Keratinocyte (primary cell): ENCODE measurements at regions not wholly inside any gene's neighbourhood (a gene's known extent, or its start where the extent isn't known, plus 50 kb on each side); places are given as distances from the start of the nearest gene placed in this dataset.

ENCODE experiments used
- DNase-seq: peaks from one replicate; pipeline ENCODE4 v3.0.0-alpha.2; 2011; ENCODE audit warnings: low read depth, missing footprints, low spot score
- FAIRE-seq: peaks from 2 replicates; lab custom pipeline; 2011; peaks lifted over from hg19 to GRCh38; lab: Jason Lieb, UNC
- H2AFZ ChIP-seq: 2 replicates; pipeline ENCODE4 v1.6.0; 2012; ENCODE audit warnings: low read length, control low read depth, inconsistent platforms; ENCODE audit not compliant: control insufficient read depth
- H3K27ac ChIP-seq: 2 replicates; pipeline ENCODE4 v1.5.1; 2011; ENCODE audit warnings: low read length; ENCODE audit not compliant: control insufficient read depth, insufficient read depth
- H3K27me3 ChIP-seq: 3 replicates; pipeline ENCODE4 v1.6.0; 2011; ENCODE audit warnings: low read length; ENCODE audit not compliant: control insufficient read depth, insufficient read depth; ENCODE audit errors: extremely low read depth
- H3K36me3 ChIP-seq, 2 experiments: 2 replicates in 1 of 2; 3 replicates in 1 of 2; pipeline ENCODE4 v1.5.1; 2011; ENCODE audit warnings: low read length in 2 of 2, mild to moderate bottlenecking in 1 of 2; ENCODE audit not compliant: control insufficient read depth in 2 of 2, insufficient read depth in 2 of 2; ENCODE audit errors: extremely low read depth in 1 of 2
- H3K4me1 ChIP-seq: 3 replicates; pipeline ENCODE4 v1.5.1; 2011; ENCODE audit warnings: low read length; ENCODE audit not compliant: control insufficient read depth, insufficient read depth; ENCODE audit errors: extremely low read depth
- H3K4me2 ChIP-seq: 3 replicates; pipeline ENCODE4 v1.6.0; 2011; ENCODE audit warnings: low read depth, low read length; ENCODE audit not compliant: control insufficient read depth, insufficient read depth; ENCODE audit errors: extremely low read depth
- H3K4me3 ChIP-seq, 3 experiments: fragments of 200-600 bp in 1 of 3; sonication (generic) in 1 of 3; 2 replicates in 2 of 3; 3 replicates in 1 of 3; pipeline ENCODE4 v1.5.1; 2011 to 2016; ENCODE audit warnings: low read length in 3 of 3, mild to moderate bottlenecking in 3 of 3, control low read depth in 2 of 3, inconsistent platforms in 1 of 3, low read depth in 1 of 3, mixed read lengths in 1 of 3, mixed run types in 1 of 3, moderate library complexity in 1 of 3; ENCODE audit not compliant: control insufficient read depth in 2 of 3, insufficient read depth in 2 of 3; ENCODE audit errors: extremely low read depth in 1 of 3
- H3K79me2 ChIP-seq: 2 replicates; pipeline ENCODE4 v1.6.0; 2012; ENCODE audit warnings: low read length; ENCODE audit not compliant: control insufficient read depth, insufficient read depth
- H3K9ac ChIP-seq: 3 replicates; pipeline ENCODE4 v1.6.0; 2011; ENCODE audit warnings: low read length; ENCODE audit not compliant: control insufficient read depth, insufficient read depth; ENCODE audit errors: extremely low read depth
- H3K9me1 ChIP-seq: 3 replicates; pipeline ENCODE4 v1.6.0; 2011; ENCODE audit warnings: low read length; ENCODE audit not compliant: control insufficient read depth, insufficient read depth; ENCODE audit errors: extremely low read depth
- H3K9me3 ChIP-seq: 2 replicates; pipeline ENCODE4 v1.5.1; 2012; ENCODE audit warnings: low read depth, low read length; ENCODE audit not compliant: control insufficient read depth
- H4K20me1 ChIP-seq: 3 replicates; pipeline ENCODE4 v1.6.0; 2011; ENCODE audit warnings: low read length; ENCODE audit not compliant: control insufficient read depth, insufficient read depth; ENCODE audit errors: extremely low read depth
- CTCF ChIP-seq, 3 experiments: IDR thresholded peaks in 1 of 3; conservative IDR thresholded peaks in 1 of 3; optimal IDR thresholded peaks in 1 of 3; 2 replicates in 2 of 3; 3 replicates in 1 of 3; pipeline versions ENCODE3 to v1.5.1; 2011; ENCODE audit warnings: low read length in 3 of 3, mild to moderate bottlenecking in 3 of 3, moderate library complexity in 2 of 3, control low read depth in 1 of 3, inconsistent platforms in 1 of 3; ENCODE audit not compliant: insufficient read depth in 2 of 3; ENCODE audit errors: extremely low read depth in 1 of 3
- EZH2 ChIP-seq: IDR thresholded peaks from one replicate; pipeline ENCODE4 v1.6.1; 2012; ENCODE audit warnings: inconsistent platforms, mild to moderate bottlenecking, low read length, moderate library complexity
- dilution Hi-C: fragments of 300-500 bp; cut with MboI; formaldehyde crosslinking; loops from one replicate; pipeline ENCODE4 v1.7.0; 2020; ENCODE audit warnings: low sequenced_read_pairs; ENCODE audit not compliant: extremely low pct_ligation_motif_present

GRCh38 chr4:188819233-188819632, 680.0 kb downstream of the TRIML1 start:
- no peak overlapping the region for H3K27ac ChIP-seq
- no peak overlapping the region for H3K4me3 ChIP-seq
- no peaks in the 10 kb centered on the region for H3K79me2 ChIP-seq
- DNase-seq (no peak), FAIRE-seq (no peak)
- H3K9ac ChIP-seq = no peak overlapping the region
- H3K4me1 ChIP-seq = no peaks in the 10 kb centered on the region
- no peaks in the 10 kb centered on the region for H4K20me1 ChIP-seq
- H3K27me3 ChIP-seq = no peaks in the 10 kb centered on the region
- dilution Hi-C loops = no loop called here
- no peak overlapping the region for H2AFZ ChIP-seq
- no peaks in the 10 kb centered on the region for H3K9me1 ChIP-seq
- TF ChIP-seq CTCF (optimal IDR thresholded peaks at IDR 0.05 in 1 of 3, IDR thresholded peaks at IDR 0.05 in 1 of 3, conservative IDR thresholded peaks at IDR 0.05 in 1 of 3; ENCODE audit: extremely low read depth in 1 of 3, insufficient read depth in 2 of 3, low read length in 3 of 3) (no peak), EZH2 (no peak)
- H3K36me3 ChIP-seq = no peaks in the 10 kb centered on the region
- peaks cover 12% of the 10 kb centered on the region for H3K9me3 ChIP-seq
- no peak overlapping the region for H3K4me2 ChIP-seq

GRCh38 chr4:188821500-188821899, 682.3 kb downstream of the TRIML1 start:
- Histone ChIP-seq H3K4me3 (no peak overlapping the region), H3K27ac (no peak overlapping the region), H3K9me3 (peaks cover 14% of the 10 kb centered on the region), H2AFZ (no peak overlapping the region), H4K20me1 (no peaks in the 10 kb centered on the region), H3K4me1 (no peaks in the 10 kb centered on the region), H3K9me1 (no peaks in the 10 kb centered on the region), H3K9ac (no peak overlapping the region), H3K79me2 (no peaks in the 10 kb centered on the region), H3K36me3 (no peaks in the 10 kb centered on the region), H3K27me3 (no peaks in the 10 kb centered on the region), H3K4me2 (no peak overlapping the region)
- no peak for FAIRE-seq
- dilution Hi-C loops = no loop called here
- TF ChIP-seq CTCF (optimal IDR thresholded peaks at IDR 0.05 in 1 of 3, IDR thresholded peaks at IDR 0.05 in 1 of 3, conservative IDR thresholded peaks at IDR 0.05 in 1 of 3; ENCODE audit: extremely low read depth in 1 of 3, insufficient read depth in 2 of 3, low read length in 3 of 3) = no peak
- no peak for TF ChIP-seq EZH2
- no peak for DNase-seq
